Heart left ventricle (tissue), 13 donors: ENCODE measurements at regions not wholly inside any gene's neighbourhood (a gene's known extent, or its start where the extent isn't known, plus 50 kb on each side); places are given as distances from the start of the nearest gene placed in this dataset.

Experiments
- POLR2A ChIP-seq, 2 donors: fragments of 450-650 bp; IDR thresholded peaks; one replicate each; pipeline ENCODE4 v1.6.1; 2017; ENCODE audit warnings: antibody characterized with exemption in 2 of 2, mild to moderate bottlenecking in 2 of 2, moderate library complexity in 2 of 2
- TF ChIP-seq, protein P1 (sequence below), 12 donors: fragments of 200-600 bp; sonication (generic) in 4 of 12; IDR thresholded peaks; one replicate each; pipeline versions ENCODE4 v1.5.0 to v1.8.0; 2018 to 2022; ENCODE audit warnings: antibody characterized with exemption in 12 of 12, mild to moderate bottlenecking in 5 of 12
- donor health status: ischemic (EF 13 %, LVEDD 7.1; RV severe dilation, severe dysfunction).
- donor health status: DM: no; HTN: yes; CAD: no.
- donor health status: DM: no; HTN: no; CAD: no.
- donor health status: ischemic (EF 25% LVEDD 6.9; RV normal size, moderate dysfunction).
- donor health status: ischemic (EF 25% LVEDD 5.7; RV mildly dilated, moderate dysfunction).
- donor health status: ischemic (EF 35%, LVEDD 5.7; RV mildly dilated, moderate dysfunction).
- donor health status: nonischemic (EF 11% LVEDD 7.7; RV severe dilation, severe dysfunction).
- donor health status: DM: yes; HTN: yes; CAD: no.
- donor health status: PGD.
- donor health status: ischemic (EF 29% LVEDD 5.4; RV normal size, mild dysfunction).
- donor health status: nonischemic (EF 23%, LVEDD 6.1; RV moderate dilation, normal function).

- TF ChIP-seq, protein P1, sequence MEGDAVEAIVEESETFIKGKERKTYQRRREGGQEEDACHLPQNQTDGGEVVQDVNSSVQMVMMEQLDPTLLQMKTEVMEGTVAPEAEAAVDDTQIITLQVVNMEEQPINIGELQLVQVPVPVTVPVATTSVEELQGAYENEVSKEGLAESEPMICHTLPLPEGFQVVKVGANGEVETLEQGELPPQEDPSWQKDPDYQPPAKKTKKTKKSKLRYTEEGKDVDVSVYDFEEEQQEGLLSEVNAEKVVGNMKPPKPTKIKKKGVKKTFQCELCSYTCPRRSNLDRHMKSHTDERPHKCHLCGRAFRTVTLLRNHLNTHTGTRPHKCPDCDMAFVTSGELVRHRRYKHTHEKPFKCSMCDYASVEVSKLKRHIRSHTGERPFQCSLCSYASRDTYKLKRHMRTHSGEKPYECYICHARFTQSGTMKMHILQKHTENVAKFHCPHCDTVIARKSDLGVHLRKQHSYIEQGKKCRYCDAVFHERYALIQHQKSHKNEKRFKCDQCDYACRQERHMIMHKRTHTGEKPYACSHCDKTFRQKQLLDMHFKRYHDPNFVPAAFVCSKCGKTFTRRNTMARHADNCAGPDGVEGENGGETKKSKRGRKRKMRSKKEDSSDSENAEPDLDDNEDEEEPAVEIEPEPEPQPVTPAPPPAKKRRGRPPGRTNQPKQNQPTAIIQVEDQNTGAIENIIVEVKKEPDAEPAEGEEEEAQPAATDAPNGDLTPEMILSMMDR (IDR thresholded peaks at IDR 0.05), result no peak
- no peak for TF ChIP-seq POLR2A (IDR thresholded peaks at IDR 0.05)
These were observed 99.0 kb upstream of the CPEB2 start for GRCh38 chr4:14903321-14903720.
